ENCODE measurements at regions not wholly inside any gene's neighbourhood (a gene's known extent, or its start where the extent isn't known, plus 50 kb on each side); places are given as distances from the start of the nearest gene placed in this dataset.

- no peak for DNase-seq
These were observed 92.1 kb upstream of the FSTL4 start for GRCh38 chr5:133704411-133704810.

GRCh38 chr5:133703935-133704334 lies 91.6 kb upstream of the FSTL4 start:
- DNase-seq, result no peak

GRCh38 chr5:133702791-133703770 lies 90.7 kb upstream of the FSTL4 start:
- DNase-seq, result no peak

- no peak for DNase-seq
These were observed 89.5 kb upstream of the FSTL4 start for GRCh38 chr5:133701871-133702270.

GRCh38 chr5:133700251-133700650 lies 87.9 kb upstream of the FSTL4 start:
- no peak for DNase-seq

- no peak for DNase-seq
These were observed 86.5 kb upstream of the FSTL4 start for GRCh38 chr5:133698646-133699526.

- no peak for DNase-seq
These were observed 85.9 kb upstream of the FSTL4 start for GRCh38 chr5:133698259-133698554.

GRCh38 chr5:133697536-133698258 lies 85.4 kb upstream of the FSTL4 start:
- DNase-seq, result no peak

GRCh38 chr5:133696782-133697507 lies 84.6 kb upstream of the FSTL4 start:
- DNase-seq, result no peak

- no peak for DNase-seq
These were observed 83.8 kb upstream of the FSTL4 start for GRCh38 chr5:133696006-133696584.

- no peak for DNase-seq
These were observed 82.0 kb upstream of the FSTL4 start for GRCh38 chr5:133694181-133694831.

GRCh38 chr5:133691448-133691847 lies 79.1 kb upstream of the FSTL4 start:
- DNase-seq, result no peak

GRCh38 chr5:133690746-133691145 lies 78.4 kb upstream of the FSTL4 start:
- DNase-seq, result no peak

GRCh38 chr5:133688391-133688790 lies 76.0 kb upstream of the FSTL4 start:
- no peak for DNase-seq

- no peak for DNase-seq
These were observed 75.1 kb upstream of the FSTL4 start for GRCh38 chr5:133687212-133688061.

GRCh38 chr5:133686566-133686965 lies 74.2 kb upstream of the FSTL4 start:
- no peak for DNase-seq

GRCh38 chr5:133685402-133686018 lies 73.2 kb upstream of the FSTL4 start:
- no peak for DNase-seq

GRCh38 chr5:133683646-133684596 lies 71.6 kb upstream of the FSTL4 start:
- DNase-seq, result no peak

GRCh38 chr5:133682451-133682850 lies 70.1 kb upstream of the FSTL4 start:
- no peak for DNase-seq

Data from CD4-positive, alpha-beta T cell treated with Interleukin-17A for 1 hour (primary cell).